Upper lobe of left lung (tissue), 4 donors: ENCODE measurements at regions not wholly inside any gene's neighbourhood (a gene's known extent, or its start where the extent isn't known, plus 50 kb on each side); places are given as distances from the start of the nearest gene placed in this dataset.

Source experiments
- EP300 ChIP-seq, 4 donors: sonication (generic); formaldehyde crosslinking; IDR thresholded peaks; one replicate each; pipeline ENCODE4 v1.5.1; 2017; ENCODE audit warnings: antibody characterized with exemption in 4 of 4, control low read depth in 2 of 4
- POLR2A ChIP-seq, 4 donors: fragments of 450-650 bp; IDR thresholded peaks; one replicate each; pipeline ENCODE4 v1.5.1; 2016 to 2017; ENCODE audit warnings: antibody characterized with exemption in 4 of 4, mild to moderate bottlenecking in 2 of 4
- POLR2AphosphoS5 ChIP-seq, 2 donors: sonication (generic); formaldehyde crosslinking; IDR thresholded peaks; one replicate each; pipeline ENCODE4 v1.5.1; 2017; ENCODE audit warnings: antibody characterized with exemption in 2 of 2
- TF ChIP-seq, protein P1 (sequence below), 6 experiments: fragments of 450-650 bp in 4 of 6; fragments of 200-600 bp in 2 of 6; sonication (generic) in 2 of 6; IDR thresholded peaks; one replicate each; pipeline ENCODE4 v1.5.1; 2016 to 2019; ENCODE audit warnings: antibody characterized with exemption in 6 of 6

DNA sequence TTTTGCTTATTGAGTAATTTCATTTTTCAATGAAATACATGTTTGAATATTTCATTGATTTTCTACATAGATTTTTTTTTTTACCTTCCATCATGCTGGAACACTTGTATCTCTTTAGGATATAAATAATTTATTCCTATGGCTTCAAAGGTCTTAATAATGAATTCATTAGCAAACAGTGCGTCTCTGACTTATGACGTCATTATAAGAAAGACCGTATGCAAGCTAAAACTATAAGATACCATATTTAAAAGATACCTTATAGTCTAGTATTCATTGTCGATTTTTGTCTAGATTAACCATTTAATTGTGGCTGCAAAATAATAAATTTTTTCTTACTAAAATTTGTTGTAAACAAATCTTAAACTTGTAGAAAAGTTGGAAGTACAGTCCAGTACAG is 187.7 kb upstream of the CHD1 start:
- TF ChIP-seq EP300 (IDR thresholded peaks at IDR 0.05): no peak
- TF ChIP-seq POLR2AphosphoS5 (IDR thresholded peaks at IDR 0.05): no peak
- TF ChIP-seq, protein P1, sequence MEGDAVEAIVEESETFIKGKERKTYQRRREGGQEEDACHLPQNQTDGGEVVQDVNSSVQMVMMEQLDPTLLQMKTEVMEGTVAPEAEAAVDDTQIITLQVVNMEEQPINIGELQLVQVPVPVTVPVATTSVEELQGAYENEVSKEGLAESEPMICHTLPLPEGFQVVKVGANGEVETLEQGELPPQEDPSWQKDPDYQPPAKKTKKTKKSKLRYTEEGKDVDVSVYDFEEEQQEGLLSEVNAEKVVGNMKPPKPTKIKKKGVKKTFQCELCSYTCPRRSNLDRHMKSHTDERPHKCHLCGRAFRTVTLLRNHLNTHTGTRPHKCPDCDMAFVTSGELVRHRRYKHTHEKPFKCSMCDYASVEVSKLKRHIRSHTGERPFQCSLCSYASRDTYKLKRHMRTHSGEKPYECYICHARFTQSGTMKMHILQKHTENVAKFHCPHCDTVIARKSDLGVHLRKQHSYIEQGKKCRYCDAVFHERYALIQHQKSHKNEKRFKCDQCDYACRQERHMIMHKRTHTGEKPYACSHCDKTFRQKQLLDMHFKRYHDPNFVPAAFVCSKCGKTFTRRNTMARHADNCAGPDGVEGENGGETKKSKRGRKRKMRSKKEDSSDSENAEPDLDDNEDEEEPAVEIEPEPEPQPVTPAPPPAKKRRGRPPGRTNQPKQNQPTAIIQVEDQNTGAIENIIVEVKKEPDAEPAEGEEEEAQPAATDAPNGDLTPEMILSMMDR (IDR thresholded peaks at IDR 0.05): no peak
- TF ChIP-seq POLR2A (IDR thresholded peaks at IDR 0.05): no peak
